Endodermal cell (in vitro differentiated cells): ENCODE measurements at regions not wholly inside any gene's neighbourhood (a gene's known extent, or its start where the extent isn't known, plus 50 kb on each side); places are given as distances from the start of the nearest gene placed in this dataset.
"Not testable (repeated sequence)": the region's sequence is repeated elsewhere in the genome, so short reads cannot be mapped to it uniquely, and the experiment has no call there.

Source experiments
- DNase-seq: peaks from one replicate; pipeline ENCODE4 v3.0.0-alpha.2; 2017
- H3K27ac ChIP-seq: 2 replicates; pipeline ENCODE4 v1.5.1; 2013; ENCODE audit warnings: mild to moderate bottlenecking, low read depth, low read length, moderate library complexity
- H3K27me3 ChIP-seq: 2 replicates; pipeline ENCODE4 v1.6.1; 2013; ENCODE audit warnings: mild to moderate bottlenecking, low read length, moderate library complexity; ENCODE audit not compliant: insufficient read depth, control insufficient read depth, poor library complexity, severe bottlenecking
- H3K36me3 ChIP-seq: 2 replicates; pipeline ENCODE4 v1.7.0; 2013; ENCODE audit warnings: mild to moderate bottlenecking, low read length, moderate library complexity; ENCODE audit not compliant: control insufficient read depth, insufficient read depth
- H3K4me1 ChIP-seq: one replicate; pipeline ENCODE4 v1.7.0; 2013; ENCODE audit warnings: low read length; ENCODE audit not compliant: control insufficient read depth, insufficient read depth
- H3K4me3 ChIP-seq: 2 replicates; pipeline ENCODE4 v1.5.1; 2013; ENCODE audit warnings: mild to moderate bottlenecking, low read length, moderate library complexity
- H3K9ac ChIP-seq: 2 replicates; pipeline ENCODE4 v1.6.1; 2013; ENCODE audit warnings: mild to moderate bottlenecking, low read length, moderate library complexity; ENCODE audit not compliant: poor library complexity, severe bottlenecking; ENCODE audit errors: extremely low read depth
- H3K9me3 ChIP-seq: 2 replicates; pipeline ENCODE4 v1.6.1; 2013; ENCODE audit warnings: mild to moderate bottlenecking, low read length, moderate library complexity; ENCODE audit not compliant: control insufficient read depth
- H3K27ac Mint-ChIP-seq: 2 replicates; pipeline ENCODE4 v1.8.0; 2020; ENCODE audit warnings: mixed read lengths
- H3K27me3 Mint-ChIP-seq: 2 replicates; pipeline ENCODE4 v1.8.0; 2021; ENCODE audit warnings: mild to moderate bottlenecking, mixed read lengths; ENCODE audit not compliant: insufficient read depth
- H3K36me3 Mint-ChIP-seq: 2 replicates; pipeline ENCODE4 v1.8.0; 2020; ENCODE audit warnings: low read depth, mixed read lengths
- H3K4me1 Mint-ChIP-seq: 2 replicates; pipeline ENCODE4 v1.8.0; 2020; ENCODE audit warnings: mixed read lengths
- H3K4me3 Mint-ChIP-seq: 2 replicates; pipeline ENCODE4 v1.8.0; 2020; ENCODE audit warnings: mild to moderate bottlenecking, moderate library complexity, mixed read lengths
- H3K9me3 Mint-ChIP-seq: 2 replicates; pipeline ENCODE4 v1.8.0; 2020; ENCODE audit warnings: mild to moderate bottlenecking, mixed read lengths
- CTCF ChIP-seq: fragments of 200-600 bp; sonication (generic); conservative IDR thresholded peaks from 2 replicates; pipeline ENCODE4 v1.5.0; 2021; ENCODE audit warnings: antibody characterized with exemption, mild to moderate bottlenecking
- WGBS, 2 experiments: methylation state at CpG; one replicate each; pipeline versions ENCODE4 v1.1.5 to v1.1.7; 2013; ENCODE audit warnings: missing lambda C conversion rate in 2 of 2, mixed read lengths in 1 of 2; ENCODE audit not compliant: insufficient coverage in 1 of 2, insufficient read length in 1 of 2; 5-methylcytosine and 5-hydroxymethylcytosine counted together

- not testable (repeated sequence) for H3K27ac Mint-ChIP-seq, H3K9ac ChIP-seq, H3K36me3 Mint-ChIP-seq, H3K9me3 Mint-ChIP-seq, H3K4me1 Mint-ChIP-seq, H3K36me3 ChIP-seq, H3K27me3 ChIP-seq, H3K27me3 Mint-ChIP-seq, H3K4me1 ChIP-seq, H3K4me3 Mint-ChIP-seq, H3K4me3 ChIP-seq, H3K27ac ChIP-seq, H3K9me3 ChIP-seq
- peak; percentile 91 for DNase-seq
- peak; percentile 89 for TF ChIP-seq CTCF
- 72 to 78% methylated on average over 9 to 23 of the region's 25 CpGs for WGBS, 2 experiments
Observed at GRCh38 chr6:92644104-92644791, 775.1 kb downstream of the EPHA7 start.

GRCh38 chr6:92635553-92636153 is 783.7 kb downstream of the EPHA7 start:
- Mint-ChIP-seq H3K9me3 (peaks cover under 1% of the 10 kb centered on the region), H3K27ac (no peak overlapping the region), H3K36me3 (no peaks in the 10 kb centered on the region), H3K4me1 (no peaks in the 10 kb centered on the region), H3K27me3 (no peaks in the 10 kb centered on the region), H3K4me3 (no peak overlapping the region)
- no peaks in the 10 kb centered on the region for H3K4me1 ChIP-seq
- TF ChIP-seq CTCF, result no peak
- WGBS, 2 experiments, result 85 to 90% methylated on average over 2 of the region's 3 CpGs
- no peak overlapping the region for H3K4me3 ChIP-seq
- no peak for DNase-seq
- H3K27me3 ChIP-seq, result no peaks in the 10 kb centered on the region
- no peaks in the 10 kb centered on the region for H3K9me3 ChIP-seq
- no peak overlapping the region for H3K27ac ChIP-seq
- no peak overlapping the region for H3K9ac ChIP-seq
- no peaks in the 10 kb centered on the region for H3K36me3 ChIP-seq

- Histone ChIP-seq H3K27ac (no peak overlapping the region), H3K36me3 (no peaks in the 10 kb centered on the region), H3K9me3 (no peaks in the 10 kb centered on the region), H3K4me3 (no peak overlapping the region), H3K27me3 (no peaks in the 10 kb centered on the region), H3K4me1 (no peaks in the 10 kb centered on the region), H3K9ac (no peak overlapping the region)
- no peak overlapping the region for H3K27ac Mint-ChIP-seq
- TF ChIP-seq CTCF, result no peak
- H3K27me3 Mint-ChIP-seq, result no peaks in the 10 kb centered on the region
- no peaks in the 10 kb centered on the region for H3K4me1 Mint-ChIP-seq
- H3K36me3 Mint-ChIP-seq, result no peaks in the 10 kb centered on the region
- H3K9me3 Mint-ChIP-seq, result no peaks in the 10 kb centered on the region
- WGBS, 2 experiments, result 0% methylated on average over 1 of the region's 3 CpGs; no CpG with 5 or more reads in 1 of the 2 experiments
- DNase-seq, result no peak
- no peak overlapping the region for H3K4me3 Mint-ChIP-seq
Observed at GRCh38 chr6:92634561-92634960, 784.8 kb downstream of the EPHA7 start.
